Panc1 (cell line): ENCODE measurements at regions not wholly inside any gene's neighbourhood (a gene's known extent, or its start where the extent isn't known, plus 50 kb on each side); places are given as distances from the start of the nearest gene placed in this dataset.
"Not testable (repeated sequence)": the region's sequence is repeated elsewhere in the genome, so short reads cannot be mapped to it uniquely, and the experiment has no call there.

ENCODE experiments used
- ATAC-seq: fragments of 200-7000 bp; cut with Tn5 transposase; 2 replicates; pipeline ENCODE4 v1.9.1; 2020; ENCODE audit warnings: mild to moderate bottlenecking, moderate library complexity
- BruUV-seq: library from RNA; stranded (reverse); fragments of 400-500 nt; replicated peaks from 2 replicates; lab custom pipeline; 2021; lab: Mats Ljungman, UMichigan
- CTCF ChIA-PET: fragments of 300-600 bp; sonication (Branson Sonifier 250); formaldehyde crosslinking; loops from one replicate; lab custom pipeline; 2022; ENCODE audit warnings: antibody characterized with exemption; lab: Charles Lee
- POLR2A ChIA-PET: fragments of 300-600 bp; sonication (Branson Sonifier 250); formaldehyde crosslinking; loops from one replicate; lab custom pipeline; 2022; ENCODE audit warnings: antibody characterized with exemption; lab: Charles Lee
- DNase-seq: peaks from one replicate; pipeline ENCODE4 v3.0.0-alpha.2; 2010; ENCODE audit warnings: low read depth, low spot score
- H3K27ac ChIP-seq: 2 replicates; pipeline ENCODE4 v1.5.1; 2011; ENCODE audit warnings: mild to moderate bottlenecking, low read length, inconsistent platforms
- H3K27me3 ChIP-seq: fragments of 200-500 bp; sonication (Bioruptor generic); 2 replicates; pipeline ENCODE4 v1.6.0; 2014; ENCODE audit warnings: low read length, inconsistent platforms; ENCODE audit not compliant: control insufficient read depth, insufficient read depth
- H3K36me3 ChIP-seq: fragments of 200-500 bp; sonication (Bioruptor generic); 2 replicates; pipeline ENCODE4 v1.5.1; 2014; ENCODE audit warnings: inconsistent platforms, mild to moderate bottlenecking, low read length, moderate library complexity; ENCODE audit not compliant: control insufficient read depth, insufficient read depth
- H3K4me1 ChIP-seq: 2 replicates; pipeline ENCODE4 v1.5.1; 2011; ENCODE audit warnings: inconsistent platforms, mild to moderate bottlenecking, low read length, moderate library complexity; ENCODE audit not compliant: control insufficient read depth, insufficient read depth
- H3K4me3 ChIP-seq, 2 experiments: 2 replicates each; pipeline ENCODE4 v1.5.1; 2011 to 2012; ENCODE audit warnings: low read depth in 2 of 2, low read length in 2 of 2, mild to moderate bottlenecking in 2 of 2, inconsistent platforms in 1 of 2, moderate library complexity in 1 of 2
- H3K9me3 ChIP-seq: fragments of 200-500 bp; sonication (Bioruptor generic); 2 replicates; pipeline ENCODE4 v1.5.1; 2014; ENCODE audit warnings: low read depth, mild to moderate bottlenecking, inconsistent platforms, low read length, moderate library complexity; ENCODE audit not compliant: control insufficient read depth, insufficient read depth
- POLR2AphosphoS5 ChIP-seq: IDR thresholded peaks from 2 replicates; pipeline ENCODE4 v1.6.1; 2012; ENCODE audit warnings: mild to moderate bottlenecking, low read depth, low read length, moderate library complexity
- SIN3A ChIP-seq: IDR thresholded peaks from 2 replicates; pipeline ENCODE4 v1.6.1; 2012; ENCODE audit warnings: low read depth, mild to moderate bottlenecking, low read length, moderate library complexity, borderline replicate concordance; ENCODE audit not compliant: insufficient read depth
- TCF7L2 ChIP-seq: IDR thresholded peaks from 2 replicates; pipeline ENCODE4 v1.6.1; 2011; ENCODE audit warnings: mild to moderate bottlenecking, low read depth, low read length, inconsistent platforms
- in situ Hi-C: cut with HindIII; loops from 2 replicates; pipeline ENCODE4 v1.10.0; 2016; ENCODE audit warnings: low sequenced_read_pairs, low pct_unique_long_range_greater_than_20kb
- intact Hi-C: fragments of 100-400 bp; cut with micrococcal nuclease; formaldehyde crosslinking; loops from one replicate; pipeline ENCODE4 v1.10.0; 2022; ENCODE audit not compliant: unreplicated experiment
- TF ChIP-seq, protein P1 (sequence below), 2 experiments: IDR thresholded peaks; 2 replicates each; pipeline ENCODE4 v1.6.1; 2011 to 2012; ENCODE audit warnings: low read depth in 2 of 2, control low read depth in 1 of 2, low read length in 1 of 2, mild to moderate bottlenecking in 1 of 2, moderate library complexity in 1 of 2; ENCODE audit not compliant: insufficient read depth in 1 of 2
- TF ChIP-seq, protein P2 (sequence below): fragments of 450-650 bp; IDR thresholded peaks from 2 replicates; pipeline ENCODE4 v1.5.1; 2017; ENCODE audit warnings: mild to moderate bottlenecking

DNA sequence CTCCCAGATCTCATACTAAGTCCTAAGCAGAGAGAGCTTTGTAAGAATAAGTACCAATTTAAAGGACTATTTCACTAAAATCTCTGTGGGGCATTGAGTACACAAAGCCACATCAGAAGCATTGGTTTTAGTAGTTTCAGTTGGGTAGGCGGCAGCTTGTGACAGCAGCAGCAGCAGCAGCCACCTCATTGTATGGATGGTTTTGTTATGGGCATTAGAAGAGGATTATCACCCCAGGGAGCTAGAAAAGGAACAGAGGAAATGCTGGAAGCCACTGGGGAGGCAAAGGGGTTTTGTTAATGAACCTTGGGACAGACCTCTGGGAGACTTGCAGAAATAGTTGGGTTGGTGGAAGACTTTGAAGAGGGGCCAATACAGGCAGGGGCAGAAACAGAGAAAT, 93.9 kb upstream of the FRMPD3 start:
- CTCF ChIA-PET, result no interaction called here
- POLR2A ChIA-PET, result no interaction called here
- H3K4me3 ChIP-seq, result no peak overlapping the region
- no peaks in the 10 kb centered on the region for H3K9me3 ChIP-seq
- no peaks in the 10 kb centered on the region for H3K4me1 ChIP-seq
- no peak overlapping the region for H3K27ac ChIP-seq
- no TSS peak for BruUV-seq
- in situ Hi-C loops, result no loop called here
- no peak for ATAC-seq
- DNase-seq, result no peak
- TF ChIP-seq SIN3A (no peak), TCF7L2 (no peak), POLR2AphosphoS5 (no peak)
- TF ChIP-seq, protein P1, sequence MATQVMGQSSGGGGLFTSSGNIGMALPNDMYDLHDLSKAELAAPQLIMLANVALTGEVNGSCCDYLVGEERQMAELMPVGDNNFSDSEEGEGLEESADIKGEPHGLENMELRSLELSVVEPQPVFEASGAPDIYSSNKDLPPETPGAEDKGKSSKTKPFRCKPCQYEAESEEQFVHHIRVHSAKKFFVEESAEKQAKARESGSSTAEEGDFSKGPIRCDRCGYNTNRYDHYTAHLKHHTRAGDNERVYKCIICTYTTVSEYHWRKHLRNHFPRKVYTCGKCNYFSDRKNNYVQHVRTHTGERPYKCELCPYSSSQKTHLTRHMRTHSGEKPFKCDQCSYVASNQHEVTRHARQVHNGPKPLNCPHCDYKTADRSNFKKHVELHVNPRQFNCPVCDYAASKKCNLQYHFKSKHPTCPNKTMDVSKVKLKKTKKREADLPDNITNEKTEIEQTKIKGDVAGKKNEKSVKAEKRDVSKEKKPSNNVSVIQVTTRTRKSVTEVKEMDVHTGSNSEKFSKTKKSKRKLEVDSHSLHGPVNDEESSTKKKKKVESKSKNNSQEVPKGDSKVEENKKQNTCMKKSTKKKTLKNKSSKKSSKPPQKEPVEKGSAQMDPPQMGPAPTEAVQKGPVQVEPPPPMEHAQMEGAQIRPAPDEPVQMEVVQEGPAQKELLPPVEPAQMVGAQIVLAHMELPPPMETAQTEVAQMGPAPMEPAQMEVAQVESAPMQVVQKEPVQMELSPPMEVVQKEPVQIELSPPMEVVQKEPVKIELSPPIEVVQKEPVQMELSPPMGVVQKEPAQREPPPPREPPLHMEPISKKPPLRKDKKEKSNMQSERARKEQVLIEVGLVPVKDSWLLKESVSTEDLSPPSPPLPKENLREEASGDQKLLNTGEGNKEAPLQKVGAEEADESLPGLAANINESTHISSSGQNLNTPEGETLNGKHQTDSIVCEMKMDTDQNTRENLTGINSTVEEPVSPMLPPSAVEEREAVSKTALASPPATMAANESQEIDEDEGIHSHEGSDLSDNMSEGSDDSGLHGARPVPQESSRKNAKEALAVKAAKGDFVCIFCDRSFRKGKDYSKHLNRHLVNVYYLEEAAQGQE (IDR thresholded peaks at IDR 0.05; ENCODE audit: insufficient read depth in 1 of 2, low read depth in 2 of 2, low read length in 1 of 2), result no peak
- TF ChIP-seq, protein P2, sequence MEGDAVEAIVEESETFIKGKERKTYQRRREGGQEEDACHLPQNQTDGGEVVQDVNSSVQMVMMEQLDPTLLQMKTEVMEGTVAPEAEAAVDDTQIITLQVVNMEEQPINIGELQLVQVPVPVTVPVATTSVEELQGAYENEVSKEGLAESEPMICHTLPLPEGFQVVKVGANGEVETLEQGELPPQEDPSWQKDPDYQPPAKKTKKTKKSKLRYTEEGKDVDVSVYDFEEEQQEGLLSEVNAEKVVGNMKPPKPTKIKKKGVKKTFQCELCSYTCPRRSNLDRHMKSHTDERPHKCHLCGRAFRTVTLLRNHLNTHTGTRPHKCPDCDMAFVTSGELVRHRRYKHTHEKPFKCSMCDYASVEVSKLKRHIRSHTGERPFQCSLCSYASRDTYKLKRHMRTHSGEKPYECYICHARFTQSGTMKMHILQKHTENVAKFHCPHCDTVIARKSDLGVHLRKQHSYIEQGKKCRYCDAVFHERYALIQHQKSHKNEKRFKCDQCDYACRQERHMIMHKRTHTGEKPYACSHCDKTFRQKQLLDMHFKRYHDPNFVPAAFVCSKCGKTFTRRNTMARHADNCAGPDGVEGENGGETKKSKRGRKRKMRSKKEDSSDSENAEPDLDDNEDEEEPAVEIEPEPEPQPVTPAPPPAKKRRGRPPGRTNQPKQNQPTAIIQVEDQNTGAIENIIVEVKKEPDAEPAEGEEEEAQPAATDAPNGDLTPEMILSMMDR, result no peak
- H3K27me3 ChIP-seq, result peaks cover 7% of the 10 kb centered on the region
- intact Hi-C loops, result no loop called here
- no peaks in the 10 kb centered on the region for H3K36me3 ChIP-seq

DNA sequence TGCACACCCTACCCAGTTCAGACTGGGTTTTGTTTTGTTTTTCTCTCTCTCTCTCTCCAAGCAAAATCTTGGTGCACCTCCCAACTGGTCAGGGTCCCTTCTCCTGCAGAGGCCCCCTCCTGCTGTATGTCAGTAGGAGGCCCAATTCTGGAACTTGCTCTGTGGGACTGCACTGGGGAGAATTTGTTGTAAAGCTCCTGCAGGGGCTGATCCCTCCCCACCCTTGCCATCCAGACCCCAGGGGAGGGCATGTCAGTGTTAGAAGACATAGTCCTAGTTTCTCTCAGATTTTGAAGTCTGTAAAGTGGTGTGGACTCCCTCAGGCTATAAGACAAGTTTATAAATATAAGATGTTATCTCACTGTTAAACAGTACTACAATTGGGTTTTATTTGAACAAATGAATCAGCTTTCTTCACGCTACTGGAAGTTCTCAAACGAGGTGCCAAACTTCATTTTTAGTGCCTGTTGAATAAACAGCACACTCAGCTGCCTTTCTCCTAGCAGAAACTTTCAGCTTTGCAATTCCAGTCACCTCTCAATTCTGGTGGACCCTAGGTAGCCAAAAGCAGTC, 88.6 kb upstream of the FRMPD3 start:
- ATAC-seq (no peak), DNase-seq (no peak)
- TF ChIP-seq, protein P1 (IDR thresholded peaks at IDR 0.05; ENCODE audit: insufficient read depth in 1 of 2, low read depth in 2 of 2, low read length in 1 of 2), result no peak
- TF ChIP-seq SIN3A (no peak), POLR2AphosphoS5 (no peak), TCF7L2 (no peak)
- TF ChIP-seq, protein P2, result no peak
- POLR2A ChIA-PET, result no interaction called here
- H3K9me3 ChIP-seq, result no peaks in the 10 kb centered on the region
- in situ Hi-C loops (no loop called here), intact Hi-C loops (no loop called here)
- peaks cover 5% of the 10 kb centered on the region for H3K27me3 ChIP-seq
- no peak overlapping the region for H3K4me3 ChIP-seq
- CTCF ChIA-PET, result no interaction called here
- H3K27ac ChIP-seq, result no peak overlapping the region
- BruUV-seq, result no TSS peak
- no peaks in the 10 kb centered on the region for H3K36me3 ChIP-seq
- no peaks in the 10 kb centered on the region for H3K4me1 ChIP-seq

DNA sequence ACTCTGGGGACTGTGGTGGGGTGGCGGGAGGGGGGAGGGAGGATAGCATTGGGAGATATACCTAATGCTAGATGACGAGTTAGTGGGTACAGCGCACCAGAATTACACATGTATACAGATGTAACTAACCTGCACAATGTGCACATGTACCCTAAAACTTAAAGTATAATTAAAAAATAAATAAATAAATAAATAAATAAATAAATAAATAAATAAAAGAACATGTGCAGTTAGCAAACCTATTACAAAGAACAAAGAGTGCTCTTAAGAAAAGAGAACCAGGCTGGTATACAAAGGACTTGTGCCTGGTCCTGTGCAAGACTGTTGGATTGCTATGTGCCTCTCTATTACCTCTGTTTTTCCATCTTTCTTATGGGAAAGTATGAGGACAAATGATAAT, 79.3 kb upstream of the FRMPD3 start:
- H3K4me3 ChIP-seq, H3K27ac ChIP-seq, POLR2A ChIA-PET, BruUV-seq, DNase-seq, intact Hi-C loops, CTCF ChIA-PET, ATAC-seq, H3K27me3 ChIP-seq, H3K9me3 ChIP-seq, in situ Hi-C loops, H3K4me1 ChIP-seq, H3K36me3 ChIP-seq: not testable (repeated sequence)
